Activated B cell treated with CpG ODN at 0.5 μM for 24 hours (primary cell): ENCODE measurements at regions not wholly inside any gene's neighbourhood (a gene's known extent, or its start where the extent isn't known, plus 50 kb on each side); places are given as distances from the start of the nearest gene placed in this dataset.
"Not testable (repeated sequence)": the region's sequence is repeated elsewhere in the genome, so short reads cannot be mapped to it uniquely, and the experiment has no call there.

Experiments used
- ATAC-seq: fragments of 200-7000 bp; cut with Tn5 transposase; one replicate; pipeline ENCODE4 v1.10.0; 2021; ENCODE audit warnings: low read depth, mild to moderate bottlenecking, moderate library complexity
- CTCF ChIA-PET: fragments of 350-600 bp; sonication (Branson Sonifier 250); formaldehyde crosslinking; loops from one replicate; lab custom pipeline; 2021; ENCODE audit warnings: antibody characterized with exemption; lab: Charles Lee
- POLR2A ChIA-PET: fragments of 350-600 bp; sonication (Branson Sonifier 250); formaldehyde crosslinking; loops from one replicate; lab custom pipeline; 2021; ENCODE audit warnings: antibody characterized with exemption; lab: Charles Lee
- DNase-seq: peaks from one replicate; pipeline ENCODE4 v3.0.0; 2022
- H3K27ac Mint-ChIP-seq: one replicate; pipeline ENCODE4 v1.8.0; 2020; ENCODE audit warnings: mixed read lengths
- H3K27me3 Mint-ChIP-seq: one replicate; pipeline ENCODE4 v1.8.0; 2021; ENCODE audit warnings: mixed read lengths
- H3K36me3 Mint-ChIP-seq: one replicate; pipeline ENCODE4 v1.8.0; 2021; ENCODE audit warnings: low read depth, mixed read lengths
- H3K4me1 Mint-ChIP-seq: one replicate; pipeline ENCODE4 v1.8.0; 2021; ENCODE audit warnings: mixed read lengths
- H3K4me3 Mint-ChIP-seq: one replicate; pipeline ENCODE4 v1.8.0; 2020; ENCODE audit warnings: mild to moderate bottlenecking, mixed read lengths
- H3K9me3 Mint-ChIP-seq: one replicate; pipeline ENCODE4 v1.8.0; 2020; ENCODE audit warnings: mixed read lengths
- intact Hi-C: fragments of 100-400 bp; cut with micrococcal nuclease; formaldehyde crosslinking; loops from one replicate; pipeline ENCODE4 v1.15.1; 2024
- TF ChIP-seq, protein P1 (sequence below): fragments of 200-600 bp; IDR thresholded peaks from one replicate; pipeline ENCODE4 v1.8.0; 2022; ENCODE audit warnings: antibody characterized with exemption, mild to moderate bottlenecking

GRCh38 chr2:95669441-95669991 is 77.7 kb downstream of the TRIM43 start:
- Mint-ChIP-seq H3K4me1 (peaks cover 28% of the 10 kb centered on the region), H3K27ac (peak overlapping the region; percentile 51), H3K27me3 (no peaks in the 10 kb centered on the region), H3K9me3 (no peaks in the 10 kb centered on the region), H3K36me3 (no peaks in the 10 kb centered on the region), H3K4me3 (no peak overlapping the region)
- intact Hi-C loops = no loop called here
- ATAC-seq = no peak
- POLR2A ChIA-PET = no interaction called here
- TF ChIP-seq, protein P1, sequence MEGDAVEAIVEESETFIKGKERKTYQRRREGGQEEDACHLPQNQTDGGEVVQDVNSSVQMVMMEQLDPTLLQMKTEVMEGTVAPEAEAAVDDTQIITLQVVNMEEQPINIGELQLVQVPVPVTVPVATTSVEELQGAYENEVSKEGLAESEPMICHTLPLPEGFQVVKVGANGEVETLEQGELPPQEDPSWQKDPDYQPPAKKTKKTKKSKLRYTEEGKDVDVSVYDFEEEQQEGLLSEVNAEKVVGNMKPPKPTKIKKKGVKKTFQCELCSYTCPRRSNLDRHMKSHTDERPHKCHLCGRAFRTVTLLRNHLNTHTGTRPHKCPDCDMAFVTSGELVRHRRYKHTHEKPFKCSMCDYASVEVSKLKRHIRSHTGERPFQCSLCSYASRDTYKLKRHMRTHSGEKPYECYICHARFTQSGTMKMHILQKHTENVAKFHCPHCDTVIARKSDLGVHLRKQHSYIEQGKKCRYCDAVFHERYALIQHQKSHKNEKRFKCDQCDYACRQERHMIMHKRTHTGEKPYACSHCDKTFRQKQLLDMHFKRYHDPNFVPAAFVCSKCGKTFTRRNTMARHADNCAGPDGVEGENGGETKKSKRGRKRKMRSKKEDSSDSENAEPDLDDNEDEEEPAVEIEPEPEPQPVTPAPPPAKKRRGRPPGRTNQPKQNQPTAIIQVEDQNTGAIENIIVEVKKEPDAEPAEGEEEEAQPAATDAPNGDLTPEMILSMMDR = no peak
- CTCF ChIA-PET = no interaction called here
- DNase-seq = no peak

DNA sequence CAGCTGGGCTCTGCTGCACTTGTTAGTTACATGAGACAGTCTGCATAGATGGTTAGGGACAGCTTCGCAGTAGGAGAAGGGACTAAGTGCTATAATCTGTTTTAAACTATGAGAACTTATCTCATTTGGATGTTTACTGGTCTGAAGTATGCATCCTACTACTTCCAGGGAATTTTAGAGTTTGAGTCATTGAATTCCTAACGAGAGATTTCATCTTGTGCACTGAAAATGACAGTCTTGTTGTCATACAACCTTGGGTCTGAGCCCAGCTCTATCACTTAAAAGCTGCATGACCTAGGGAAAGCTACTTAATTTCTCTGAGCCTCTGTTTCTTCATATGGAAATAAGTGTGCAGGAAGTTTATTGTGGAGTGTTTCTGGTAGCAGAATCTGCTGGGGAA is 78.4 kb downstream of the TRIM43 start:
- Mint-ChIP-seq H3K36me3 (no peaks in the 10 kb centered on the region), H3K27ac (no peak overlapping the region), H3K27me3 (no peaks in the 10 kb centered on the region), H3K9me3 (no peaks in the 10 kb centered on the region), H3K4me1 (peaks cover 28% of the 10 kb centered on the region), H3K4me3 (no peak overlapping the region)
- POLR2A ChIA-PET = no interaction called here
- DNase-seq = no peak
- intact Hi-C loops = no loop called here
- ATAC-seq = no peak
- TF ChIP-seq, protein P1 = no peak
- CTCF ChIA-PET = no interaction called here

GRCh38 chr2:95670686-95671085 is 78.9 kb downstream of the TRIM43 start:
- Mint-ChIP-seq H3K4me1 (peaks cover 25% of the 10 kb centered on the region), H3K27me3 (peaks cover 2% of the 10 kb centered on the region), H3K36me3 (no peaks in the 10 kb centered on the region), H3K9me3 (no peaks in the 10 kb centered on the region), H3K4me3 (no peak overlapping the region), H3K27ac (no peak overlapping the region)
- ChIA-PET POLR2A (no interaction called here), CTCF (no interaction called here)
- intact Hi-C loops = no loop called here
- TF ChIP-seq, protein P1 = no peak
- DNase-seq (no peak), ATAC-seq (no peak)

DNA sequence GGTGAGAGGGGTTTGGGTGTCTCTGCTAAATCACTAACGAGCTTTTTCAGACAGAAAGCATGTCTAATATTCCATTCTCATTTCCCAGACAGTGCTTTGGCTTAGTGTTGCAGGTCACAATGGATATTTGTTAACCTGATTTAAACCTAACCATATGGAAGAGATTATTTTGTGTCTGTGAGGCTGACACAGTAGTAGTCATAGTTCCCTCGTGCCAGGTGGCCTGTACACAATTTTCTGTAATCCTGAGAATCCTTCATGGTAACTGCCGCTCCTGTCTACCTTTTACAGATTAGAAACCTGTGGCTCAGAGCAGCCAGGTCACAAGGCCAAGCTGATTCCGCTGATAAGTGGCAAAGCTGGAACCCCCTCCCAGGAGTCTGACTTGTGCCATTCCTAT is 79.4 kb downstream of the TRIM43 start:
- intact Hi-C loops, H3K9me3 Mint-ChIP-seq, H3K27me3 Mint-ChIP-seq, H3K36me3 Mint-ChIP-seq, DNase-seq, ATAC-seq, CTCF ChIA-PET, POLR2A ChIA-PET, H3K4me3 Mint-ChIP-seq, H3K27ac Mint-ChIP-seq: not testable (repeated sequence)
- peaks cover 21% of the 10 kb centered on the region for H3K4me1 Mint-ChIP-seq

- Mint-ChIP-seq H3K4me1 (peaks cover 21% of the 10 kb centered on the region), H3K27me3 (peaks cover 12% of the 10 kb centered on the region)
- H3K27ac Mint-ChIP-seq, DNase-seq, intact Hi-C loops, H3K9me3 Mint-ChIP-seq, H3K4me3 Mint-ChIP-seq, H3K36me3 Mint-ChIP-seq, ATAC-seq, CTCF ChIA-PET, POLR2A ChIA-PET: not testable (repeated sequence)
Observed at GRCh38 chr2:95671992-95672391, 80.2 kb downstream of the TRIM43 start.

- H3K36me3 Mint-ChIP-seq, DNase-seq, ATAC-seq, CTCF ChIA-PET, intact Hi-C loops, H3K9me3 Mint-ChIP-seq, POLR2A ChIA-PET, H3K4me3 Mint-ChIP-seq, H3K27ac Mint-ChIP-seq: not testable (repeated sequence)
- H3K4me1 Mint-ChIP-seq = peaks cover 21% of the 10 kb centered on the region
- H3K27me3 Mint-ChIP-seq = peaks cover 17% of the 10 kb centered on the region
Observed at GRCh38 chr2:95672500-95672899, 80.7 kb downstream of the TRIM43 start.

GRCh38 chr2:95674186-95674585 is 82.4 kb downstream of the TRIM43 start:
- Mint-ChIP-seq H3K36me3 (no peaks in the 10 kb centered on the region), H3K27ac (no peak overlapping the region), H3K27me3 (peaks cover 23% of the 10 kb centered on the region), H3K9me3 (no peaks in the 10 kb centered on the region), H3K4me1 (peaks cover 14% of the 10 kb centered on the region), H3K4me3 (no peak overlapping the region)
- ATAC-seq (no peak), DNase-seq (no peak)
- ChIA-PET POLR2A (no interaction called here), CTCF (no interaction called here)
- TF ChIP-seq, protein P1 = no peak
- intact Hi-C loops = no loop called here

DNA sequence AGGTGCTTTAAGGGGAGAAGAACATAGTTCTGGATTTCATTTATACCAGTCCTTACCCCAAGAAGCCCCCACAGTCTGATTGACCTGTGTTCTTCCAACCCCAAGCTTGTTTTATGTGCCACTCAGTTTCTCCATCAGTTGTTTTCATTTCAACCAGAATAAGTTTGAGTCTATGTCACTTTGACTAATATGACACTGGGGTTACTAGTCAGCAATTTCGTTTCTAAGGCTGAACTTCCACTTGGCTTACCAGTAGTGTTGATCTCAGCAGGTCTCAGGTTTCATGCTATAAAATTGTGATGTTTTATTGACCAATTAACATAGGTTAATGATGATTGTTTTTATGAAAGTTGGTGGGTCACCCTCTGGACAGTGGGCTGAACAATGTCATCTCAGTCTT is 84.8 kb downstream of the TRIM43 start:
- ATAC-seq, intact Hi-C loops, H3K27ac Mint-ChIP-seq, H3K9me3 Mint-ChIP-seq, H3K36me3 Mint-ChIP-seq, DNase-seq, H3K4me3 Mint-ChIP-seq, H3K4me1 Mint-ChIP-seq, CTCF ChIA-PET, POLR2A ChIA-PET: not testable (repeated sequence)
- H3K27me3 Mint-ChIP-seq = peaks cover 23% of the 10 kb centered on the region
